CD4-positive, alpha-beta T cell (primary cell): ENCODE measurements at regions not wholly inside any gene's neighbourhood (a gene's known extent, or its start where the extent isn't known, plus 50 kb on each side); places are given as distances from the start of the nearest gene placed in this dataset.

ENCODE experiments used
- ATAC-seq: fragments of 200-7000 bp; cut with Tn5 transposase; one replicate; pipeline ENCODE4 v1.10.0; 2022; ENCODE audit warnings: mild to moderate bottlenecking; ENCODE audit not compliant: poor library complexity
- CTCF ChIA-PET: fragments of 350-600 bp; sonication (Branson Sonifier 250); formaldehyde crosslinking; loops from one replicate; lab custom pipeline; 2021; ENCODE audit warnings: antibody characterized with exemption, inconsistent platforms; lab: Charles Lee
- POLR2A ChIA-PET: fragments of 350-600 bp; sonication (Branson Sonifier 250); formaldehyde crosslinking; loops from one replicate; lab custom pipeline; 2021; ENCODE audit warnings: antibody characterized with exemption, inconsistent platforms; lab: Charles Lee
- DNase-seq, 14 experiments: peaks; one replicate each; pipeline ENCODE4 v3.0.0-alpha.2; 2013 to 2020; ENCODE audit warnings: mixed read lengths in 2 of 14
- H3K27ac ChIP-seq, 2 donors: one replicate each; pipeline versions ENCODE4 v1.5.1 to v1.7.0; 2013; ENCODE audit warnings: low read length in 2 of 2, low read depth in 1 of 2, mild to moderate bottlenecking in 1 of 2
- H3K27me3 ChIP-seq, 2 experiments: 1 replicate in 1 of 2; 2 replicates in 1 of 2; pipeline versions ENCODE4 v1.6.1 to v1.7.0; 2013; ENCODE audit warnings: low read length in 2 of 2, control low read depth in 1 of 2, mild to moderate bottlenecking in 1 of 2, moderate library complexity in 1 of 2; ENCODE audit not compliant: insufficient read depth in 2 of 2, control insufficient read depth in 1 of 2
- H3K36me3 ChIP-seq: one replicate; pipeline ENCODE4 v1.6.1; 2013; ENCODE audit warnings: low read length, control low read depth; ENCODE audit not compliant: insufficient read depth
- H3K4me1 ChIP-seq: one replicate; pipeline ENCODE4 v1.6.1; 2013; ENCODE audit warnings: low read length, control low read depth; ENCODE audit not compliant: insufficient read depth
- H3K4me3 ChIP-seq: one replicate; pipeline ENCODE4 v1.5.1; 2013; ENCODE audit warnings: mild to moderate bottlenecking, low read length, moderate library complexity
- H3K9me3 ChIP-seq, 2 experiments: 1 replicate in 1 of 2; 2 replicates in 1 of 2; pipeline versions ENCODE4 v1.6.1 to v1.7.0; 2013; ENCODE audit warnings: low read length in 2 of 2, mild to moderate bottlenecking in 2 of 2, control low read depth in 1 of 2, moderate library complexity in 1 of 2; ENCODE audit not compliant: control insufficient read depth in 1 of 2, insufficient read depth in 1 of 2
- H3K27ac Mint-ChIP-seq: one replicate; pipeline ENCODE4 v1.8.0; 2020; ENCODE audit warnings: mixed read lengths
- H3K27me3 Mint-ChIP-seq: one replicate; pipeline ENCODE4 v1.8.0; 2021; ENCODE audit warnings: mixed read lengths
- H3K36me3 Mint-ChIP-seq: one replicate; pipeline ENCODE4 v1.8.0; 2021; ENCODE audit warnings: low read depth, mixed read lengths
- H3K4me1 Mint-ChIP-seq: one replicate; pipeline ENCODE4 v1.8.0; 2021; ENCODE audit warnings: low read depth, mixed read lengths
- H3K4me3 Mint-ChIP-seq: one replicate; pipeline ENCODE4 v1.8.0; 2020; ENCODE audit warnings: mild to moderate bottlenecking, mixed read lengths
- H3K9me3 Mint-ChIP-seq: one replicate; pipeline ENCODE4 v1.8.0; 2020; ENCODE audit warnings: mixed read lengths
- CTCF ChIP-seq: fragments of 200-600 bp; IDR thresholded peaks from one replicate; pipeline ENCODE4 v1.8.0; 2022; ENCODE audit warnings: antibody characterized with exemption, mild to moderate bottlenecking
- intact Hi-C, 2 experiments: fragments of 100-400 bp; cut with DNase I in 1 of 2; cut with micrococcal nuclease in 1 of 2; formaldehyde crosslinking; loops; one replicate each; pipeline versions ENCODE4 v1.15.1 to v1.9.0; 2023 to 2025; cut with DNase I, micrococcal nuclease

GRCh38 chr5:18985171-18985758, 1002.7 kb downstream of the CDH18 start:
- Histone ChIP-seq H3K9me3 (no peaks in the 10 kb centered on the region), H3K4me1 (no peaks in the 10 kb centered on the region), H3K27ac (no peak overlapping the region), H3K27me3 (no peaks in the 10 kb centered on the region), H3K36me3 (no peaks in the 10 kb centered on the region), H3K4me3 (no peak overlapping the region)
- no peak overlapping the region for H3K4me3 Mint-ChIP-seq
- H3K36me3 Mint-ChIP-seq, result no peaks in the 10 kb centered on the region
- no peak for DNase-seq
- no peaks in the 10 kb centered on the region for H3K27me3 Mint-ChIP-seq
- TF ChIP-seq CTCF, result no peak
- H3K27ac Mint-ChIP-seq, result no peak overlapping the region
- H3K9me3 Mint-ChIP-seq, result peaks cover 8% of the 10 kb centered on the region
- intact Hi-C loops, result no loop called here
- no peaks in the 10 kb centered on the region for H3K4me1 Mint-ChIP-seq
- no peak for ATAC-seq
- ChIA-PET POLR2A (no interaction called here), CTCF (no interaction called here)

GRCh38 chr5:18987101-18987500, 1000.9 kb downstream of the CDH18 start:
- Histone ChIP-seq H3K4me3 (no peak overlapping the region), H3K4me1 (no peaks in the 10 kb centered on the region), H3K27ac (no peak overlapping the region), H3K9me3 (no peaks in the 10 kb centered on the region), H3K36me3 (no peaks in the 10 kb centered on the region), H3K27me3 (no peaks in the 10 kb centered on the region)
- DNase-seq (no peak), ATAC-seq (no peak)
- H3K36me3 Mint-ChIP-seq, result no peaks in the 10 kb centered on the region
- H3K4me1 Mint-ChIP-seq, result no peaks in the 10 kb centered on the region
- POLR2A ChIA-PET, result no interaction called here
- no peak overlapping the region for H3K27ac Mint-ChIP-seq
- no peak overlapping the region for H3K4me3 Mint-ChIP-seq
- H3K27me3 Mint-ChIP-seq, result no peaks in the 10 kb centered on the region
- CTCF ChIA-PET, result no interaction called here
- TF ChIP-seq CTCF, result no peak
- intact Hi-C loops, result no loop called here
- H3K9me3 Mint-ChIP-seq, result peaks cover 8% of the 10 kb centered on the region

DNA sequence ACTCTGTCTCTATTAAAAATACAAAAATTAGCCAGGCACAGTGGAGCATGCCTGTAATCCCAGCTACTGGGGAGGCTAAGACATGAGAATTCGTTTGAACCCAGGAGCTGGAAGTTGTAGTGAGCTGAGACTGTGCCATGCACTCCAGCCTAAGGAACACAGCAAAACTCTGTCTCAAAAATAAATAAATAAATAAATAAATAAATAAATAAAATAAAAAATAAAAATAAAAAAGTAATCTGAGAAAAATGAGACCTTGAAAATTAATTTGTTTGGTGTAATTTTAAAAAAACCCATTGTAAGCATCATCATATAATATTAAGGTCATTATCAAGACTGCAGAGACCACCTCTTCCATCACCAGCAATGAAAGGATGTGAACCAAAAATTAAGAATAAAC, 997.1 kb downstream of the CDH18 start:
- Histone ChIP-seq H3K27me3 (no peaks in the 10 kb centered on the region), H3K36me3 (no peaks in the 10 kb centered on the region), H3K4me3 (no peak overlapping the region), H3K9me3 (no peaks in the 10 kb centered on the region), H3K4me1 (no peaks in the 10 kb centered on the region), H3K27ac (no peak overlapping the region)
- intact Hi-C loops, result no loop called here
- POLR2A ChIA-PET, result no interaction called here
- CTCF ChIA-PET, result no interaction called here
- H3K4me1 Mint-ChIP-seq, result no peaks in the 10 kb centered on the region
- no peak overlapping the region for H3K4me3 Mint-ChIP-seq
- no peaks in the 10 kb centered on the region for H3K27me3 Mint-ChIP-seq
- DNase-seq, result no peak
- H3K27ac Mint-ChIP-seq, result no peak overlapping the region
- H3K9me3 Mint-ChIP-seq, result peaks cover 2% of the 10 kb centered on the region
- H3K36me3 Mint-ChIP-seq, result no peaks in the 10 kb centered on the region
- ATAC-seq, result no peak
- no peak for TF ChIP-seq CTCF
